ENCODE measurements at regions not wholly inside any gene's neighbourhood (a gene's known extent, or its start where the extent isn't known, plus 50 kb on each side); places are given as distances from the start of the nearest gene placed in this dataset.

GRCh38 chr6:149212206-149212605 is 105.3 kb upstream of the TAB2 start:
- DNase-seq (ENCODE audit: low read depth in 3 of 3, low spot score in 1 of 3), result no peak

- DNase-seq (ENCODE audit: low read depth in 3 of 3, low spot score in 1 of 3), result no peak
Observed at GRCh38 chr6:149212892-149213801, 104.4 kb upstream of the TAB2 start.

- no peak for DNase-seq (ENCODE audit: low read depth in 3 of 3, low spot score in 1 of 3)
Observed at GRCh38 chr6:149213829-149214228, 103.7 kb upstream of the TAB2 start.

- DNase-seq (ENCODE audit: low read depth in 3 of 3, low spot score in 1 of 3), result no peak
Observed at GRCh38 chr6:149216459-149216858, 101.1 kb upstream of the TAB2 start.

- no peak for DNase-seq (ENCODE audit: low read depth in 3 of 3, low spot score in 1 of 3)
Observed at GRCh38 chr6:149217466-149217888, 100.0 kb upstream of the TAB2 start.

- no peak for DNase-seq (ENCODE audit: low read depth in 3 of 3, low spot score in 1 of 3)
Observed at GRCh38 chr6:149218471-149218870, 99.0 kb upstream of the TAB2 start.

GRCh38 chr6:149218915-149219314 is 98.6 kb upstream of the TAB2 start:
- no peak for DNase-seq (ENCODE audit: low read depth in 3 of 3, low spot score in 1 of 3)

- DNase-seq (ENCODE audit: low read depth in 3 of 3, low spot score in 1 of 3), result no peak
Observed at GRCh38 chr6:149220882-149221773, 96.4 kb upstream of the TAB2 start.

- DNase-seq (ENCODE audit: low read depth in 3 of 3, low spot score in 1 of 3), result no peak
Observed at GRCh38 chr6:149221774-149222070, 95.8 kb upstream of the TAB2 start.

GRCh38 chr6:149223120-149223903 is 94.2 kb upstream of the TAB2 start:
- DNase-seq (ENCODE audit: low read depth in 3 of 3, low spot score in 1 of 3), result no peak

GRCh38 chr6:149223904-149224351 is 93.6 kb upstream of the TAB2 start:
- DNase-seq (ENCODE audit: low read depth in 3 of 3, low spot score in 1 of 3), result no peak

- DNase-seq (ENCODE audit: low read depth in 3 of 3, low spot score in 1 of 3), result no peak
Observed at GRCh38 chr6:149224399-149224798, 93.1 kb upstream of the TAB2 start.

GRCh38 chr6:149225370-149225769 is 92.1 kb upstream of the TAB2 start:
- DNase-seq (ENCODE audit: low read depth in 3 of 3, low spot score in 1 of 3), result no peak

- no peak for DNase-seq (ENCODE audit: low read depth in 3 of 3, low spot score in 1 of 3)
Observed at GRCh38 chr6:149225946-149226345, 91.6 kb upstream of the TAB2 start.

GRCh38 chr6:149227796-149228195 is 89.7 kb upstream of the TAB2 start:
- DNase-seq (ENCODE audit: low read depth in 3 of 3, low spot score in 1 of 3), result no peak

- DNase-seq (ENCODE audit: low read depth in 3 of 3, low spot score in 1 of 3), result no peak
Observed at GRCh38 chr6:149228311-149228955, 89.1 kb upstream of the TAB2 start.

- no peak for DNase-seq (ENCODE audit: low read depth in 3 of 3, low spot score in 1 of 3)
Observed at GRCh38 chr6:149229096-149229495, 88.4 kb upstream of the TAB2 start.

- no peak for DNase-seq (ENCODE audit: low read depth in 3 of 3, low spot score in 1 of 3)
Observed at GRCh38 chr6:149230712-149231460, 86.6 kb upstream of the TAB2 start.

- DNase-seq (ENCODE audit: low read depth in 3 of 3, low spot score in 1 of 3), result no peak
Observed at GRCh38 chr6:149231778-149232177, 85.7 kb upstream of the TAB2 start.

GRCh38 chr6:149233056-149233715 is 84.3 kb upstream of the TAB2 start:
- peak; percentile 10 to 21 (median 16) for DNase-seq (ENCODE audit: low read depth in 3 of 3, low spot score in 1 of 3)

Data from stimulated activated CD4-positive, alpha-beta T cell treated with anti-CD3 and anti-CD28 coated beads, TNF-alpha, amount 100 ng/mL, for 1 hour (primary cell).